ENCODE measurements at regions not wholly inside any gene's neighbourhood (a gene's known extent, or its start where the extent isn't known, plus 50 kb on each side); places are given as distances from the start of the nearest gene placed in this dataset.
"Not testable (repeated sequence)": the region's sequence is repeated elsewhere in the genome, so short reads cannot be mapped to it uniquely, and the experiment has no call there.

GRCh38 chr5:119299242-119299614 lies 56.6 kb upstream of the TNFAIP8 start:
- not testable (repeated sequence) for DNase-seq

- DNase-seq: not testable (repeated sequence)
Observed at GRCh38 chr5:119299615-119300310, 56.1 kb upstream of the TNFAIP8 start.

- DNase-seq: no peak
Observed at GRCh38 chr5:119300311-119300670, 55.5 kb upstream of the TNFAIP8 start.

GRCh38 chr5:119301210-119301609 lies 54.6 kb upstream of the TNFAIP8 start:
- DNase-seq: no peak

- DNase-seq: no peak
Observed at GRCh38 chr5:119301906-119302305, 53.9 kb upstream of the TNFAIP8 start.

GRCh38 chr5:119302449-119302848 lies 53.4 kb upstream of the TNFAIP8 start:
- no peak for DNase-seq

- peak; percentile 98 for DNase-seq
Observed at GRCh38 chr5:119302916-119303897, 52.6 kb upstream of the TNFAIP8 start.

- peak; percentile 50 for DNase-seq
Observed at GRCh38 chr5:119304439-119305211, 51.2 kb upstream of the TNFAIP8 start.

All from fibroblast of skin of right biceps (primary cell).